ENCODE measurements at regions not wholly inside any gene's neighbourhood (a gene's known extent, or its start where the extent isn't known, plus 50 kb on each side); places are given as distances from the start of the nearest gene placed in this dataset.
A peak's percentile ranks its signal among the peaks of the same experiment; 100 is the strongest.

DNA sequence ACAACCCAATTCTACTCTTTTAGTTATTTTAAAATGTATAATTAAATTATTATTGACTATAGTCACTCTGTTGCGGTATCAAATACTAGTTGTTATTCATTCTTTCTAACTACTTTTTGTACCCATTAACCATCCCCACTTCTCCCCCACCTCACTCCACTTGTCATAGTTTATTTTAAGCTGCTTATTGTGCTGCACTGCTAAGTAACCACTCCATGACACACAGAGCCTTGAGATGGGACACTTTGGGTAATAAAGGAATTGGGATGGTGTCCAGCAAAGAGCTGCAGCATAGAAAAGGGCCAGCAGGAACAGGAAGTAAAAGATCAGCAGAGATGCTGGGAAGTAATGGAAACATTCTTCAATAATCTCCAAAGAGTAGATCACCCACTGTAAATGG, 123.0 kb downstream of the RPS29 start:
- TF ChIP-seq ZNF366 (tag by site-specific recombination; conservative IDR thresholded peaks at IDR 0.05) (no peak), ZNF510 (tag by site-specific recombination; IDR thresholded peaks at IDR 0.05; ENCODE audit: insufficient replicate concordance) (no peak), YY1 (tag by site-specific recombination; IDR thresholded peaks at IDR 0.05) (no peak), ZNF830 (tag by site-specific recombination; IDR thresholded peaks at IDR 0.05; ENCODE audit: low read depth) (no peak), ZNF76 (tag by site-specific recombination; IDR thresholded peaks at IDR 0.05; ENCODE audit: borderline replicate concordance, low read depth) (no peak)
- TF ChIP-seq, protein P1, sequence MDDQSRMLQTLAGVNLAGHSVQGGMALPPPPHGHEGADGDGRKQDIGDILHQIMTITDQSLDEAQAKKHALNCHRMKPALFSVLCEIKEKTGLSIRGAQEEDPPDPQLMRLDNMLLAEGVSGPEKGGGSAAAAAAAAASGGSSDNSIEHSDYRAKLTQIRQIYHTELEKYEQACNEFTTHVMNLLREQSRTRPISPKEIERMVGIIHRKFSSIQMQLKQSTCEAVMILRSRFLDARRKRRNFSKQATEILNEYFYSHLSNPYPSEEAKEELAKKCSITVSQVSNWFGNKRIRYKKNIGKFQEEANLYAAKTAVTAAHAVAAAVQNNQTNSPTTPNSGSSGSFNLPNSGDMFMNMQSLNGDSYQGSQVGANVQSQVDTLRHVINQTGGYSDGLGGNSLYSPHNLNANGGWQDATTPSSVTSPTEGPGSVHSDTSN (CRISPR knock-in tag; IDR thresholded peaks at IDR 0.05), result no peak
- TF ChIP-seq, protein P2, sequence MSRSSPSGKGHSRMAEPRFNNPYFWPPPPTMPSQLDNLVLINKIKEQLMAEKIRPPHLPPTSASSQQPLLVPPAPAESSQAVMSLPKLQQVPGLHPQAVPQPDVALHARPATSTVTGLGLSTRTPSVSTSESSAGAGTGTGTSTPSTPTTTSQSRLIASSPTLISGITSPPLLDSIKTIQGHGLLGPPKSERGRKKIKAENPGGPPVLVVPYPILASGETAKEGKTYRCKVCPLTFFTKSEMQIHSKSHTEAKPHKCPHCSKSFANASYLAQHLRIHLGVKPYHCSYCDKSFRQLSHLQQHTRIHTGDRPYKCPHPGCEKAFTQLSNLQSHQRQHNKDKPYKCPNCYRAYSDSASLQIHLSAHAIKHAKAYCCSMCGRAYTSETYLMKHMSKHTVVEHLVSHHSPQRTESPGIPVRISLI (tag by site-specific recombination; IDR thresholded peaks at IDR 0.05), result no peak
- Histone ChIP-seq H3K4me1 (ENCODE audit: control insufficient read depth, insufficient read depth, low read length) (no peaks in the 10 kb centered on the region), H3K9me3 (ENCODE audit: control insufficient read depth, insufficient read depth, low read depth, low read length) (no peaks in the 10 kb centered on the region), H3K36me3 (ENCODE audit: control insufficient read depth in 2 of 2, insufficient read depth in 1 of 2, low read length in 2 of 2) (no peaks in the 10 kb centered on the region), H3K4me3 (ENCODE audit: low read depth, low read length) (no peak overlapping the region), H3K27ac (ENCODE audit: extremely low read depth, low read depth, low read length) (no peak overlapping the region)
- POLR2A ChIA-PET, result no interaction called here
- CTCF ChIA-PET, result interaction anchor here (0.6 to 9.0 kb wide), 5 partner anchors 24 to 169 kb away, joined by 4 to 109 read pairs (median 10); no protein-coding TSS in a partner anchor

DNA sequence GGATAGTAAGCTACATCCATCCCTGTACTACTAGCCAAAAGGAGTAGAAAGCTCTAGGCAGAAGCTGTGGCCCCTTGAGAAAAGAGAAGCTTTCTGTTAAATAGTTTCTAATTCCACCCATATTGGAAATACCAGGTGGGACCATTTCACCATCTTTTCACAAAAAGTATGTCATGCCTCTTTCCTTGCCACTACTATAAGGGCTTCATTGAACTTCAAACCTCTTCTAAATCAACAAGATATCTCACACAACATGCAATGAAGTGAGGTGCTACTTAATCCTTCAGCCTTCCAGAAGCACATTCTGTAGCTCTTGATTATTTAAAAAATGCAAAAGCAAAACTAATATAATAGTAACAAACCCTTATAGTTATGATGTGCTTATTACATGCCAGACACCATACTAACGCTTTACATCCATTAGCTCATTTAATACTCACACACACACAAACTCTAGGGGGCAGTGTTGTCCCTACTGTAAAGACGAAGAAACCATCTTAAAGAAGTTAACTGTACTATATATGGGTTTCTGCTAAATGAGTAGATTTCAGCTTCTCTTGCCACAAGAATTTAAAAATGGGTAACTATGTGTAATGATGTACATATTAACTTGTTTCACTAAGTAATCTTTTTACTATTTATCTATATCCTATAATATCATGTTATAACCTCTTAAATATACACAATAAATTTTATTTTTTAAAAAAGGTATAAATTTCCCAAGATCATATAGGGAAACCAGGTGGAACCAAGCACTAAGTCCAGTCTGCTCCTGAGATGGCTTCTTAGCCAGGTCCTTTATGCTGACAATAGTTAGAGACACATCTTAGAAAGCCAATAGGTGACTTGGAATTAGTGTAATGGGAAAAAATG, 124.4 kb downstream of the RPS29 start:
- Histone ChIP-seq H3K36me3 (ENCODE audit: control insufficient read depth in 2 of 2, insufficient read depth in 1 of 2, low read length in 2 of 2) (no peaks in the 10 kb centered on the region), H3K4me3 (ENCODE audit: low read depth, low read length) (no peak overlapping the region), H3K27ac (ENCODE audit: extremely low read depth, low read depth, low read length) (no peak overlapping the region), H3K9me3 (ENCODE audit: control insufficient read depth, insufficient read depth, low read depth, low read length) (no peaks in the 10 kb centered on the region), H3K4me1 (ENCODE audit: control insufficient read depth, insufficient read depth, low read length) (no peaks in the 10 kb centered on the region)
- TF ChIP-seq KLF16 (tag by site-specific recombination; IDR thresholded peaks at IDR 0.05) (no peak), ZNF146 (tag by site-specific recombination; IDR thresholded peaks at IDR 0.05) (no peak), ZNF654 (tag by site-specific recombination; IDR thresholded peaks at IDR 0.05; ENCODE audit: low read depth) (peak; percentile 56), ZNF843 (tag by site-specific recombination; IDR thresholded peaks at IDR 0.05) (no peak), ZNF510 (tag by site-specific recombination; IDR thresholded peaks at IDR 0.05; ENCODE audit: insufficient replicate concordance) (no peak), ZNF791 (tag by site-specific recombination; IDR thresholded peaks at IDR 0.05) (no peak), ZNF664 (tag by site-specific recombination; IDR thresholded peaks at IDR 0.05) (peak; percentile 96), ZNF155 (tag by site-specific recombination; IDR thresholded peaks at IDR 0.05) (no peak), ZNF701 (tag by site-specific recombination; IDR thresholded peaks at IDR 0.05) (no peak)
- TF ChIP-seq, protein P3, sequence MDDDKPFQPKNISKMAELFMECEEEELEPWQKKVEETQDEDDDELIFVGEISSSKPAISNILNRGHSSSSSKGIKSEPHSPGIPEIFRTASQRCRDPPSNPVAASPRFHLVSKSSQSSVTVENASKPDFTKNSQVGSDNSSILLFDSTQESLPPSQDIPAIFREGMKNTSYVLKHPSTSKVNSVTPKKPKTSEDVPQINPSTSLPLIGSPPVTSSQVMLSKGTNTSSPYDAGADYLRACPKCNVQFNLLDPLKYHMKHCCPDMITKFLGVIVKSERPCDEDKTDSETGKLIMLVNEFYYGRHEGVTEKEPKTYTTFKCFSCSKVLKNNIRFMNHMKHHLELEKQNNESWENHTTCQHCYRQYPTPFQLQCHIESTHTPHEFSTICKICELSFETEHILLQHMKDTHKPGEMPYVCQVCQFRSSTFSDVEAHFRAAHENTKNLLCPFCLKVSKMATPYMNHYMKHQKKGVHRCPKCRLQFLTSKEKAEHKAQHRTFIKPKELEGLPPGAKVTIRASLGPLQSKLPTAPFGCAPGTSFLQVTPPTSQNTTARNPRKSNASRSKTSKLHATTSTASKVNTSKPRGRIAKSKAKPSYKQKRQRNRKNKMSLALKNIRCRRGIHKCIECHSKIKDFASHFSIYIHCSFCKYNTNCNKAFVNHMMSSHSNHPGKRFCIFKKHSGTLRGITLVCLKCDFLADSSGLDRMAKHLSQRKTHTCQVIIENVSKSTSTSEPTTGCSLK (tag by site-specific recombination; IDR thresholded peaks at IDR 0.05), result no peak
- TF ChIP-seq, protein P4, sequence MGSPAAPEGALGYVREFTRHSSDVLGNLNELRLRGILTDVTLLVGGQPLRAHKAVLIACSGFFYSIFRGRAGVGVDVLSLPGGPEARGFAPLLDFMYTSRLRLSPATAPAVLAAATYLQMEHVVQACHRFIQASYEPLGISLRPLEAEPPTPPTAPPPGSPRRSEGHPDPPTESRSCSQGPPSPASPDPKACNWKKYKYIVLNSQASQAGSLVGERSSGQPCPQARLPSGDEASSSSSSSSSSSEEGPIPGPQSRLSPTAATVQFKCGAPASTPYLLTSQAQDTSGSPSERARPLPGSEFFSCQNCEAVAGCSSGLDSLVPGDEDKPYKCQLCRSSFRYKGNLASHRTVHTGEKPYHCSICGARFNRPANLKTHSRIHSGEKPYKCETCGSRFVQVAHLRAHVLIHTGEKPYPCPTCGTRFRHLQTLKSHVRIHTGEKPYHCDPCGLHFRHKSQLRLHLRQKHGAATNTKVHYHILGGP (tag by site-specific recombination; IDR thresholded peaks at IDR 0.05), result no peak
- ChIA-PET POLR2A (interaction anchor here (0.7 to 1.3 kb wide), 4 partner anchors 36 to 391 kb away, joined by 4 to 5 read pairs (median 4); partner anchors contain the start of genes LRR1, NEMF and RPS29), CTCF (interaction anchor here (0.5 to 9.0 kb wide), 56 partner anchors 9 to 1882 kb away, joined by 3 to 109 read pairs (median 4); partner anchors contain the start of gene RPS29)
